Dermis blood vessel endothelial cell (primary cell): ENCODE measurements at regions not wholly inside any gene's neighbourhood (a gene's known extent, or its start where the extent isn't known, plus 50 kb on each side); places are given as distances from the start of the nearest gene placed in this dataset.
"Not testable (repeated sequence)": the region's sequence is repeated elsewhere in the genome, so short reads cannot be mapped to it uniquely, and the experiment has no call there.

Experiments used
- DNase-seq: peaks from one replicate; pipeline ENCODE4 v3.0.0; 2010

DNA sequence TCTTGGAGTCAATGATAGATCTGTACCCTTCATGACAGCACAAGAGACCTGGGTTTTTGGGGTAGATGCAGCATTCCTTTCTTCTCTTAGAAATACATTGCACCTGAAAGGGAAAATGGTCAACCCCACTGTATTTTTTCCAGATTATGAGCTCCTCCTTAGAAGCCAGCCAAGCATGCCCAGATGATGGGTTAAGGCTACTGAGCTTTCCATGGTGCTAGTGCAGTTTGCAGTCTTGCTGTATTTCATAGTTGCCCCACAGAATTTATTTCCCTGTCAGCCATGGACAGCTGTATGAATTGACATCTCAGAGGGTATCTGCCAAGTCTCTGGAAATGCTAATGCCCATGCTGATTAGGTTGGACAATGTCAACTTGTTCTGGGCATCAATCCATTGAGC is 73.7 kb upstream of the H2AZ1 start:
- DNase-seq, result no peak

DNA sequence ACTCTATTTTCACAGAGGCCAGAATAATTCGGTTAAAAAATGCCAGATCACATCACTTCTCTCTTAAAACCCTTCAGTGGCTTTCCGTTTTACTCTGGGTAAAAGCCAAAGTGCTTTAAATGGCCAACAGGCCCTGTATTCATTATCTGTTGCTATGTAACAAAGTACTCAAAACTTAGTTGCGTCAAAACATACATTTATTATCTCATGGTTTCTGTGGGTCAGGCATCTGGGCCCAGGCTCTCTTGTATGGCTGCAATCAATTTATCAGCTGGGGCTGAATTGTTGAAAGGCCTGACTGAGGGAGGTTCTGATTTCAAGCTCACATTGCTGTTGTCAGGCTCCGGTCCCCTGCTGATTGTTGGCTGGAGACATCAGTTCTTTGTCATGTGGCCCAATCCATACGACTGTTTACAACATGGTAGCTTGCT is 72.7 kb upstream of the H2AZ1 start:
- DNase-seq, result no peak

DNA sequence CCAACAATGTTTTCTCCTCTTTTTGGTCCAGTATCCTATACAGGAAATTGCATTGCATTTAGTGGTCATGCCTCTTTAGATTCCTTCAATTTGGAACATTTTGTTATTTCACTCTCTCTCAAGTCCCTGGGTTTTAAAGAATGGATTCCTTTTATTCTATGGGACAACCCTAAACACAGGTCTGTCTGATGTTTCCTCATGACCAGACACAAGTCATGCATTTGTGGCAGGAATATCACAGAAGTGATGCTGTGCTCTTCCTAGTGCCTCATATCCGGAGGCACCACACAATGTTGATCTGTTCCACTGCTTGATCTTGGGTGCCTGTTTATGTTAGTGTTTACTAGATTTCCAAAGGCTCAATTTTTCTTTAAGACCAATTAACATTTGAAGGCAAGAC is 69.7 kb upstream of the H2AZ1 start:
- DNase-seq, result no peak

DNA sequence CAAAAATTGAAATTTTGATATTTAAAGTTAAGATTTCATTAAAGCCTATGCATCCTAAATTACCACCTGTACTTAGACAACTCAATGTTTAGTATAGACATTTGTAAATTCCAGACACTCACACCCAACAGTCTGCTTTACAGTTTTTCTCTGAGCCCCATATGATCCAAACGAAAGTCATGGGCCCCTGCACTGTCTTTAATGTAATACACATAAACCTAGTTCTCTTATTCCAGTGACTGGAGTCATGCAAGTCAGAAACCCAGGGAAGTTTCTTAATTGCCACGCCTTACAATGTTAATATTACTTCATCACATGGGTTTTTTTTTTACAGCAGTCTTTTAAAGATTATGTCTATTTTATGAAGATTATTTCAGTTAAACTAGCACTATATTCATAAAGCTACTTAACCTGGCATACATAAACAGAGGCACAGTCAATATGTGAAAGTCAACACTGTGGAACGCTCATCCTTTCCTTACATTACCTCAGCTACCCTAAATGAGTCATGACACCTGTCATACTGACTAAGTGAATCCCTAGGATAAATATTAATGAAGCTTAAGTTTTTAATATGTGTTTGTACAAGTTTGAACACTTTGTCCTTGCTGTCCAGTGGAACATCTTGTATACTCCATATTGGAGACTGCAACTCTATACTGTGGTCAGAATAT is 67.7 kb upstream of the H2AZ1 start:
- DNase-seq, result no peak

- no peak for DNase-seq
Observed at GRCh38 chr4:100016191-100016590, 66.1 kb upstream of the H2AZ1 start.

GRCh38 chr4:100014616-100015015 is 64.5 kb upstream of the H2AZ1 start:
- DNase-seq, result no peak

DNA sequence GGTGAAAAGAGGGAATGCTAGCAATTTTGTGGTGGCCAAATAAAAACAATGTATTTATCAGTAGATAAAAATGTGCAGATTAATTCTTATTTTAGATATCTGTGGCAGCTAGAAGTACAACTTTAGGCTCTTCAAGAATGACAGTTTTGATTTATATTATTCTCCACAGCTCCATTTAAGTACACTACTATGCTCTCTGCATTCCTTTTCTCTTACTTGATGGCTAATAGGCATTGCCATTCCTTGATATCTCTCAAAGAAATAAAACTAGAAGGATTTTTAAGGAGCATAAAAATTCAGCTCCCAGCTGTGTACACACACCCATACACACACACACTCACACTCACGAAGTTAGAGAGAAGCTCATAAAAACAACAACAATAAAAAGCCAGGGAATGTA is 59.4 kb upstream of the H2AZ1 start:
- DNase-seq, result no peak

GRCh38 chr4:100008048-100008447 is 58.0 kb upstream of the H2AZ1 start:
- DNase-seq, result no peak

- DNase-seq, result not testable (repeated sequence)
Observed at GRCh38 chr4:100006161-100006560, 56.1 kb upstream of the H2AZ1 start.
